ENCODE measurements at regions not wholly inside any gene's neighbourhood (a gene's known extent, or its start where the extent isn't known, plus 50 kb on each side); places are given as distances from the start of the nearest gene placed in this dataset.
"Not testable (repeated sequence)": the region's sequence is repeated elsewhere in the genome, so short reads cannot be mapped to it uniquely, and the experiment has no call there.

GRCh38 chr15:57767481-57767880 is 61.0 kb downstream of the POLR2M start:
- no peak for DNase-seq (ENCODE audit: extremely low read depth, low read depth)

- DNase-seq (ENCODE audit: extremely low read depth, low read depth) = no peak
These were observed 62.8 kb downstream of the POLR2M start for GRCh38 chr15:57769266-57769665.

- DNase-seq (ENCODE audit: extremely low read depth, low read depth) = no peak
These were observed 64.0 kb downstream of the POLR2M start for GRCh38 chr15:57770495-57770894.

- no peak for DNase-seq (ENCODE audit: extremely low read depth, low read depth)
These were observed 65.9 kb downstream of the POLR2M start for GRCh38 chr15:57772223-57772957.

GRCh38 chr15:57773051-57773450 is 66.5 kb downstream of the POLR2M start:
- no peak for DNase-seq (ENCODE audit: extremely low read depth, low read depth)

GRCh38 chr15:57777003-57777402 is 70.5 kb downstream of the POLR2M start:
- no peak for DNase-seq (ENCODE audit: extremely low read depth, low read depth)

GRCh38 chr15:57780471-57780870 is 74.0 kb downstream of the POLR2M start:
- DNase-seq (ENCODE audit: extremely low read depth, low read depth) = no peak

- no peak for DNase-seq (ENCODE audit: extremely low read depth, low read depth)
These were observed 76.2 kb downstream of the POLR2M start for GRCh38 chr15:57782731-57783130.

- DNase-seq (ENCODE audit: extremely low read depth, low read depth) = no peak
These were observed 77.6 kb downstream of the POLR2M start for GRCh38 chr15:57784081-57784511.

GRCh38 chr15:57785039-57785438 is 78.5 kb downstream of the POLR2M start:
- no peak for DNase-seq (ENCODE audit: extremely low read depth, low read depth)

GRCh38 chr15:57785959-57786358 is 79.4 kb downstream of the POLR2M start:
- DNase-seq (ENCODE audit: extremely low read depth, low read depth) = no peak

GRCh38 chr15:57789225-57789624 is 82.7 kb downstream of the POLR2M start:
- no peak for DNase-seq (ENCODE audit: extremely low read depth, low read depth)

GRCh38 chr15:57792724-57793449 is 86.4 kb downstream of the POLR2M start:
- DNase-seq (ENCODE audit: extremely low read depth, low read depth) = no peak

- no peak for DNase-seq (ENCODE audit: extremely low read depth, low read depth)
These were observed 88.7 kb downstream of the POLR2M start for GRCh38 chr15:57795261-57795660.

GRCh38 chr15:57796146-57796545 is 89.6 kb downstream of the POLR2M start:
- no peak for DNase-seq (ENCODE audit: extremely low read depth, low read depth)

- no peak for DNase-seq (ENCODE audit: extremely low read depth, low read depth)
These were observed 90.6 kb downstream of the POLR2M start for GRCh38 chr15:57797110-57797509.

GRCh38 chr15:57797568-57798267 is 91.2 kb downstream of the POLR2M start:
- no peak for DNase-seq (ENCODE audit: extremely low read depth, low read depth)

- no peak for DNase-seq (ENCODE audit: extremely low read depth, low read depth)
These were observed 99.5 kb downstream of the POLR2M start for GRCh38 chr15:57806003-57806402.

GRCh38 chr15:57809285-57809684 is 102.8 kb downstream of the POLR2M start:
- not testable (repeated sequence) for DNase-seq (ENCODE audit: extremely low read depth, low read depth)

- DNase-seq (ENCODE audit: extremely low read depth, low read depth) = no peak
These were observed 110.1 kb downstream of the POLR2M start for GRCh38 chr15:57816599-57816998.

- DNase-seq (ENCODE audit: extremely low read depth, low read depth) = no peak
These were observed 113.1 kb downstream of the POLR2M start for GRCh38 chr15:57819646-57820045.

- DNase-seq (ENCODE audit: extremely low read depth, low read depth) = no peak
These were observed 113.6 kb downstream of the POLR2M start for GRCh38 chr15:57820119-57820518.
